GM19043 (cell line): ENCODE measurements at regions not wholly inside any gene's neighbourhood (a gene's known extent, or its start where the extent isn't known, plus 50 kb on each side); places are given as distances from the start of the nearest gene placed in this dataset.

Experiments
- ATAC-seq: cut with Tn5 transposase; IDR thresholded peaks from one replicate; pipeline ENCODE4 v1.9.1; 2021; ENCODE audit warnings: low read depth; ENCODE audit not compliant: unreplicated experiment

DNA sequence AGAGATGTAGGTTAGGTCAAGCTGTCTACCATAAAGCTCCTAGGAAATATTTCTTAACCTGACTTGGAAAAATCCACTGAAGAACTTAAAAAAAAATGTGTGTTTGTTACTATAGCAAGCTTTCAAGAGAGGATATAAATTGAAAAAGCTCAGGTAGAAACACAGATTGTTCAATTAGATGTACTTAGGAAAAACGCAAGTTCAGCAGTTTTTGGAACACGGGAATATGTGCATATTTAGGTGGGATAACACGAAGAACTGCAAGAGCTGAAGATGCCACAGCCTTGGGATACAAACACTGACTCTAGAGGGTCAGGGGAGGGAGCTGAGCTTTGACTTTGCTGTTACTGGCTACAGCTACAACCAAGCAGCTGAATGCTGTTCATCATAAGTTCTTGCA lies 77.8 kb upstream of the FSHB start:
- no peak for ATAC-seq

DNA sequence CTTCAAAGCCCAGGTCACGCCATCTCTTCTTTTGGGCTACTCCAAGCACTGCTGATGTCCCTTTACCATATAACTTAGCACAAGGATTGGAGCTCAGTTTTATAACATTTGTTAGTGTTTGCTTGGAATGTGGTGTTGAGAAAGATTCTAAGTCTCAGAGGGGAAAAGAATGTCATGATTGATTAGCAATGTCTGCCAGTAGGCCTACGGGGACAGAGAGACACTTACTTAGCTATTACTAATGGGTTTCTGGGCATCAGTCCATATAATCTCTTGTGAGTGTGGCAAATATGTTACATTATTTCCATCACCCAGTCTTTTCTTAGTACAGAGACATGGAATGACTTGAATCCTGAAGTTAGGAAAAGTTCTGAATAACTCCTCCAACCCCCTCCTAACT lies 75.4 kb upstream of the FSHB start:
- ATAC-seq: no peak

DNA sequence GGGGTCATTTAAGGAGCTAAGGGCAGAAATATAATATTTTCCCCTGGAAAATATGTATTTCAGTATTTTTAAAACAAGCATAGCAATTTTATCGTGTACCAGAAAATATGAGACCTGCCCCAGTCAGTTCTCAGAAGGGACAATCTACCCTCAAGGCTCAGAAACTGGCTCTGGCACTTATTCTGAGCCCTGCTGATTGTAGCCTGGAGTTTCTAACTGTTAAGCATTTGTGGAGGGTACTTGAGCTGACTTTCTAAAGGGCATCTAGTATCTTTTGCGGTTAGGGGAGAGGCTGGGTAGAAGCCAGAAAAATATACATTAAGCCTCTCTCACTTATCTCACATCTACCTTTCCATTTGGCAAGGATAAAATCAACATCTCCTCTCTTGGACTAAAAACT lies 71.3 kb upstream of the FSHB start:
- no peak for ATAC-seq

GRCh38 chr11:30165652-30166051 lies 65.2 kb upstream of the FSHB start:
- ATAC-seq: no peak

DNA sequence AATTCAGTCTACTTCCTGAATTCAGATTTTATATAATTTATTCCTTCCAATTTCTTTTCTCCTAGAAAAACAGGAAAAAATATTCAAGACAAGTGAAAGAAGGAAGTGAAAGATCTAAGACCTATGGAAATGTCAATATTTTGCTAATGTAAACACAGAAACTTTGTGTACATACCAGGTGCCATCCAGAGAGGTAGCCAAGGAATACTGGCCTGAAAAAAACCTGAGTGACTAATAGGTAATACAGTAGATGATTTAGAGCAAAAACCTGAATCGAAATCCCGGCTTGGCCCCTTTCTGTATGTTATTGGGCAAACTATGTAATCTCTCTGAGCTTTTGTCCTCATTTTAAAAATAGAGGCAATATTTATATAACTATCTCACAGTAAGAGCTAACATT lies 59.2 kb upstream of the FSHB start:
- no peak for ATAC-seq

GRCh38 chr11:30172158-30172557 lies 58.7 kb upstream of the FSHB start:
- ATAC-seq: no peak

DNA sequence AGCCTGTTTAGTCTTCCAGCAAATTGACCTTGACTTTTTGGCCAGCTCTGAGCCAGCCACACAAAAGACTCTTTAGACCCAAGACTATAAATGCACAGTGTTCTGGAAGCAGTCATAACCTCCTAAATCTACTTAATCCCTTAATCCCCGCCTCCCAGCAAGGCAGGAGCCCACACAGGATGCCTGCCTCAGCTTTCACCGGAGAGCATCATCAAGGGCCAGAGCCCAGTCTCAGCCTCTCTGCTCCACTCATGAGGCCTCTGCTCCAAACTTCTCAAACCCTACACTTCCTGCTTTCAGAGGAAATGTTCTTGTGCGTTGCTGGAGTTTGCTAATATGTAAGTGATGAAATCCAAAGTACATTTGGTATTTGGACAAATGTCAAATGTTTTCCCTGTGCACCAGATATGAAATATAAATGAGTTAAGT lies 57.9 kb upstream of the FSHB start:
- ATAC-seq: no peak

- ATAC-seq: no peak
Observed at GRCh38 chr11:30174265-30175020, 56.4 kb upstream of the FSHB start.
